HepG2 (cell line): ENCODE measurements at regions not wholly inside any gene's neighbourhood (a gene's known extent, or its start where the extent isn't known, plus 50 kb on each side); places are given as distances from the start of the nearest gene placed in this dataset.

Source experiments
- CEBPB ChIP-seq: IDR thresholded peaks from 2 replicates; pipeline ENCODE4 v1.6.1; 2011; ENCODE audit warnings: low read depth, low read length, improper control_type of control experiment, borderline replicate concordance
- GABPA ChIP-seq, 2 experiments: IDR thresholded peaks; 2 replicates each; pipeline ENCODE4 v1.6.1; 2011 to 2016; ENCODE audit warnings: low read depth in 2 of 2, low read length in 1 of 2, missing biosample characterization in 1 of 2, missing genetic modification characterization in 1 of 2
- HNF4A ChIP-seq: sonication (generic); formaldehyde crosslinking; IDR thresholded peaks from 2 replicates; pipeline ENCODE4 v1.4.0; 2020; ENCODE audit warnings: missing genetic modification reagents
- MAFK ChIP-seq, 2 experiments: IDR thresholded peaks in 1 of 2; conservative IDR thresholded peaks in 1 of 2; 2 replicates each; pipeline ENCODE4 v1.6.1; 2011; ENCODE audit warnings: improper control_type of control experiment in 2 of 2, low read length in 2 of 2
- NR1H2 ChIP-seq: sonication (generic); formaldehyde crosslinking; IDR thresholded peaks from 2 replicates; pipeline ENCODE4 v1.8.1; 2022; ENCODE audit warnings: low read depth, missing genetic modification reagents, borderline replicate concordance
- ZFY ChIP-seq: sonication (generic); formaldehyde crosslinking; IDR thresholded peaks from 2 replicates; pipeline ENCODE4 v1.4.0; 2020; ENCODE audit warnings: missing genetic modification reagents
- ZNF234 ChIP-seq: sonication (generic); formaldehyde crosslinking; conservative IDR thresholded peaks from 2 replicates; pipeline ENCODE4 v1.5.1; 2020; ENCODE audit warnings: mild to moderate bottlenecking, missing genetic modification reagents
- ZNF335 ChIP-seq: sonication (generic); formaldehyde crosslinking; IDR thresholded peaks from 2 replicates; pipeline ENCODE4 v1.4.0; 2020; ENCODE audit warnings: missing genetic modification reagents
- TF ChIP-seq, protein P1 (sequence below), 2 experiments: sonication (generic) in 1 of 2; formaldehyde crosslinking in 1 of 2; IDR thresholded peaks; 2 replicates each; pipeline versions ENCODE4 v1.4.0 to v1.6.1; 2018 to 2020; ENCODE audit warnings: missing genetic modification reagents in 2 of 2, borderline replicate concordance in 1 of 2, low read depth in 1 of 2, mild to moderate bottlenecking in 1 of 2, missing biosample characterization in 1 of 2
- TF ChIP-seq, protein P2 (sequence below): sonication (generic); formaldehyde crosslinking; IDR thresholded peaks from 2 replicates; pipeline ENCODE4 v1.5.0; 2020; ENCODE audit warnings: mild to moderate bottlenecking, missing genetic modification reagents, moderate library complexity
- TF ChIP-seq, protein P3 (sequence below): sonication (generic); formaldehyde crosslinking; IDR thresholded peaks from 2 replicates; pipeline ENCODE4 v1.8.1; 2022; ENCODE audit warnings: low read depth, mild to moderate bottlenecking, missing genetic modification reagents

DNA sequence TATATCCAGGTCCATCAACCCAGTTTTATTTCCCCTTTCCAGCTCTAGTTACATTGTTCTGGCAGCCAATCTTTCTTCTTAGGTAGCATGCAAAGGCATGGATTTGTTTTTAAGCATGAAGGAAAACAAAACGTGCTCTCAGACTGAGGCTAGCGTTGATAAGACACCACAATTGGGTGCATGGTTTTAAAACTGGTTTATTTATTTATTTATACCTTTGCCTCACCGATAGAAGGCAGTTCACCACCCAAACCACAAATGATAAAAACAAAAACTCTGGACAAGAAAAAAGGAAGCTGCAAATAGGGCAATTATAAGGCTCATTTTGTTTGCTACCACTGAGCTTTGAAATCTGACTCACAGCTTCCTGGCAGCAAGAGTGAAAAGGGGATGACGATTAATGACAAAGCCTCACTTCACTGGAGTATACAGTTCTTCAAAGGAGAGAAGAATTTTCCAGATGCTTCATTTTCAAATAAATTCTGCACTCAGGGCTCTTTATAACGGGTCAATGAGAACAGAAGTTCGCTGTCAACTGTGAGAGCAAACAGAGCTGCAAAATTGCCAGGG lies 278.4 kb upstream of the IRX5 start:
- TF ChIP-seq, protein P1, sequence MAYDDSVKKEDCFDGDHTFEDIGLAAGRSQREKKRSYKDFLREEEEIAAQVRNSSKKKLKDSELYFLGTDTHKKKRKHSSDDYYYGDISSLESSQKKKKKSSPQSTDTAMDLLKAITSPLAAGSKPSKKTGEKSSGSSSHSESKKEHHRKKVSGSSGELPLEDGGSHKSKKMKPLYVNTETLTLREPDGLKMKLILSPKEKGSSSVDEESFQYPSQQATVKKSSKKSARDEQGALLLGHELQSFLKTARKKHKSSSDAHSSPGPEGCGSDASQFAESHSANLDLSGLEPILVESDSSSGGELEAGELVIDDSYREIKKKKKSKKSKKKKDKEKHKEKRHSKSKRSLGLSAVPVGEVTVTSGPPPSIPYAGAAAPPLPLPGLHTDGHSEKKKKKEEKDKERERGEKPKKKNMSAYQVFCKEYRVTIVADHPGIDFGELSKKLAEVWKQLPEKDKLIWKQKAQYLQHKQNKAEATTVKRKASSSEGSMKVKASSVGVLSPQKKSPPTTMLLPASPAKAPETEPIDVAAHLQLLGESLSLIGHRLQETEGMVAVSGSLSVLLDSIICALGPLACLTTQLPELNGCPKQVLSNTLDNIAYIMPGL (CRISPR knock-in tag; IDR thresholded peaks at IDR 0.05; ENCODE audit: borderline replicate concordance in 1 of 2, low read depth in 1 of 2) = no peak
- no peak for TF ChIP-seq ZNF335
- TF ChIP-seq, protein P2, sequence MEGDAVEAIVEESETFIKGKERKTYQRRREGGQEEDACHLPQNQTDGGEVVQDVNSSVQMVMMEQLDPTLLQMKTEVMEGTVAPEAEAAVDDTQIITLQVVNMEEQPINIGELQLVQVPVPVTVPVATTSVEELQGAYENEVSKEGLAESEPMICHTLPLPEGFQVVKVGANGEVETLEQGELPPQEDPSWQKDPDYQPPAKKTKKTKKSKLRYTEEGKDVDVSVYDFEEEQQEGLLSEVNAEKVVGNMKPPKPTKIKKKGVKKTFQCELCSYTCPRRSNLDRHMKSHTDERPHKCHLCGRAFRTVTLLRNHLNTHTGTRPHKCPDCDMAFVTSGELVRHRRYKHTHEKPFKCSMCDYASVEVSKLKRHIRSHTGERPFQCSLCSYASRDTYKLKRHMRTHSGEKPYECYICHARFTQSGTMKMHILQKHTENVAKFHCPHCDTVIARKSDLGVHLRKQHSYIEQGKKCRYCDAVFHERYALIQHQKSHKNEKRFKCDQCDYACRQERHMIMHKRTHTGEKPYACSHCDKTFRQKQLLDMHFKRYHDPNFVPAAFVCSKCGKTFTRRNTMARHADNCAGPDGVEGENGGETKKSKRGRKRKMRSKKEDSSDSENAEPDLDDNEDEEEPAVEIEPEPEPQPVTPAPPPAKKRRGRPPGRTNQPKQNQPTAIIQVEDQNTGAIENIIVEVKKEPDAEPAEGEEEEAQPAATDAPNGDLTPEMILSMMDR (CRISPR knock-in tag) = no peak
- TF ChIP-seq, protein P3, sequence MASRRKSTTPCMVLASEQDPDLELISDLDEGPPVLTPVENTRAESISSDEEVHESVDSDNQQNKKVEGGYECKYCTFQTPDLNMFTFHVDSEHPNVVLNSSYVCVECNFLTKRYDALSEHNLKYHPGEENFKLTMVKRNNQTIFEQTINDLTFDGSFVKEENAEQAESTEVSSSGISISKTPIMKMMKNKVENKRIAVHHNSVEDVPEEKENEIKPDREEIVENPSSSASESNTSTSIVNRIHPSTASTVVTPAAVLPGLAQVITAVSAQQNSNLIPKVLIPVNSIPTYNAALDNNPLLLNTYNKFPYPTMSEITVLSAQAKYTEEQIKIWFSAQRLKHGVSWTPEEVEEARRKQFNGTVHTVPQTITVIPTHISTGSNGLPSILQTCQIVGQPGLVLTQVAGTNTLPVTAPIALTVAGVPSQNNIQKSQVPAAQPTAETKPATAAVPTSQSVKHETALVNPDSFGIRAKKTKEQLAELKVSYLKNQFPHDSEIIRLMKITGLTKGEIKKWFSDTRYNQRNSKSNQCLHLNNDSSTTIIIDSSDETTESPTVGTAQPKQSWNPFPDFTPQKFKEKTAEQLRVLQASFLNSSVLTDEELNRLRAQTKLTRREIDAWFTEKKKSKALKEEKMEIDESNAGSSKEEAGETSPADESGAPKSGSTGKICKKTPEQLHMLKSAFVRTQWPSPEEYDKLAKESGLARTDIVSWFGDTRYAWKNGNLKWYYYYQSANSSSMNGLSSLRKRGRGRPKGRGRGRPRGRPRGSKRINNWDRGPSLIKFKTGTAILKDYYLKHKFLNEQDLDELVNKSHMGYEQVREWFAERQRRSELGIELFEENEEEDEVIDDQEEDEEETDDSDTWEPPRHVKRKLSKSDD (CRISPR knock-in tag) = no peak
- no peak for TF ChIP-seq ZNF234 (CRISPR knock-in tag)
- TF ChIP-seq CEBPB = no peak
- TF ChIP-seq HNF4A (CRISPR knock-in tag) = no peak
- TF ChIP-seq ZFY = no peak
- no peak for TF ChIP-seq GABPA (IDR thresholded peaks at IDR 0.05; ENCODE audit: low read depth, low read length)
- TF ChIP-seq GABPA (CRISPR knock-in tag; IDR thresholded peaks at IDR 0.05; ENCODE audit: low read depth) = no peak
- no peak for TF ChIP-seq NR1H2 (CRISPR knock-in tag)
- no peak for TF ChIP-seq MAFK (conservative IDR thresholded peaks at IDR 0.05 in 1 of 2, IDR thresholded peaks at IDR 0.05 in 1 of 2; ENCODE audit: low read length in 2 of 2)
